Thyroid gland (tissue), 4 donors: ENCODE measurements at regions not wholly inside any gene's neighbourhood (a gene's known extent, or its start where the extent isn't known, plus 50 kb on each side); places are given as distances from the start of the nearest gene placed in this dataset.

ENCODE experiments used
- POLR2A ChIP-seq, 2 donors: fragments of 450-650 bp; IDR thresholded peaks; one replicate each; pipeline ENCODE4 v1.6.1; 2017; ENCODE audit warnings: antibody characterized with exemption in 2 of 2, mild to moderate bottlenecking in 2 of 2, moderate library complexity in 1 of 2
- TF ChIP-seq, protein P1 (sequence below), 6 experiments: fragments of 200-600 bp in 3 of 6; fragments of 450-650 bp in 3 of 6; sonication (generic) in 3 of 6; IDR thresholded peaks; one replicate each; pipeline ENCODE4 v1.5.1; 2016 to 2019; ENCODE audit warnings: antibody characterized with exemption in 6 of 6, mild to moderate bottlenecking in 2 of 6, inconsistent platforms in 1 of 6, moderate library complexity in 1 of 6

- TF ChIP-seq, protein P1, sequence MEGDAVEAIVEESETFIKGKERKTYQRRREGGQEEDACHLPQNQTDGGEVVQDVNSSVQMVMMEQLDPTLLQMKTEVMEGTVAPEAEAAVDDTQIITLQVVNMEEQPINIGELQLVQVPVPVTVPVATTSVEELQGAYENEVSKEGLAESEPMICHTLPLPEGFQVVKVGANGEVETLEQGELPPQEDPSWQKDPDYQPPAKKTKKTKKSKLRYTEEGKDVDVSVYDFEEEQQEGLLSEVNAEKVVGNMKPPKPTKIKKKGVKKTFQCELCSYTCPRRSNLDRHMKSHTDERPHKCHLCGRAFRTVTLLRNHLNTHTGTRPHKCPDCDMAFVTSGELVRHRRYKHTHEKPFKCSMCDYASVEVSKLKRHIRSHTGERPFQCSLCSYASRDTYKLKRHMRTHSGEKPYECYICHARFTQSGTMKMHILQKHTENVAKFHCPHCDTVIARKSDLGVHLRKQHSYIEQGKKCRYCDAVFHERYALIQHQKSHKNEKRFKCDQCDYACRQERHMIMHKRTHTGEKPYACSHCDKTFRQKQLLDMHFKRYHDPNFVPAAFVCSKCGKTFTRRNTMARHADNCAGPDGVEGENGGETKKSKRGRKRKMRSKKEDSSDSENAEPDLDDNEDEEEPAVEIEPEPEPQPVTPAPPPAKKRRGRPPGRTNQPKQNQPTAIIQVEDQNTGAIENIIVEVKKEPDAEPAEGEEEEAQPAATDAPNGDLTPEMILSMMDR (IDR thresholded peaks at IDR 0.05), result no peak
- no peak for TF ChIP-seq POLR2A (IDR thresholded peaks at IDR 0.05)
Observed at GRCh38 chr2:205880048-205880447, 197.7 kb downstream of the NRP2 start.
